Thoracic aorta (tissue), 2 donors: ENCODE measurements at regions not wholly inside any gene's neighbourhood (a gene's known extent, or its start where the extent isn't known, plus 50 kb on each side); places are given as distances from the start of the nearest gene placed in this dataset.

Source experiments
- ATAC-seq: fragments of 150-250 bp; one replicate; pipeline ENCODE4 v1.8.0; 2017; ENCODE audit warnings: low read depth; ENCODE audit not compliant: insufficient number of reproducible peaks, low FRiP score
- DNase-seq: peaks from one replicate; pipeline ENCODE4 v3.0.0-alpha.2; 2020; ENCODE audit warnings: low spot score
- H3K27ac ChIP-seq, 2 donors: fragments of 200-600 bp; sonication (generic); 1 replicate in 1 of 2; 2 replicates in 1 of 2; pipeline ENCODE4 v1.5.1; 2016; ENCODE audit warnings: mild to moderate bottlenecking in 2 of 2, moderate library complexity in 2 of 2
- H3K27me3 ChIP-seq: fragments of 200-600 bp; sonication (generic); replicated peaks from 2 replicates; pipeline ENCODE4 v1.6.0; 2016; ENCODE audit warnings: mild to moderate bottlenecking; ENCODE audit not compliant: insufficient read depth
- H3K36me3 ChIP-seq: fragments of 200-600 bp; sonication (generic); one replicate; pipeline ENCODE4 v1.5.1; 2016
- H3K4me1 ChIP-seq, 2 donors: fragments of 200-600 bp; sonication (generic); 1 replicate in 1 of 2; 2 replicates in 1 of 2; pipeline versions ENCODE4 v1.5.1 to v1.6.0; 2016; ENCODE audit warnings: low read depth in 2 of 2, mild to moderate bottlenecking in 1 of 2; ENCODE audit not compliant: control insufficient read depth in 1 of 2
- H3K4me3 ChIP-seq: fragments of 200-600 bp; sonication (generic); 2 replicates; pipeline ENCODE4 v1.5.1; 2016; ENCODE audit warnings: mild to moderate bottlenecking
- H3K9me3 ChIP-seq: fragments of 200-600 bp; sonication (generic); 2 replicates; pipeline ENCODE4 v1.5.1; 2016
- CTCF ChIP-seq: fragments of 200-600 bp; sonication (generic); IDR thresholded peaks from one replicate; pipeline ENCODE4 v1.5.1; 2019; ENCODE audit warnings: antibody characterized with exemption

- no peak for DNase-seq
- Histone ChIP-seq H3K36me3 (no peaks in the 10 kb centered on the region), H3K27ac (no peak overlapping the region), H3K9me3 (no peaks in the 10 kb centered on the region), H3K4me1 (no peaks in the 10 kb centered on the region), H3K27me3 (no peaks in the 10 kb centered on the region), H3K4me3 (no peak overlapping the region)
- no peak for ATAC-seq
- TF ChIP-seq CTCF: no peak
These were observed 545.1 kb downstream of the EFNB2 start for GRCh38 chr13:105990256-105990958.

GRCh38 chr13:105984646-105985045, 550.8 kb downstream of the EFNB2 start:
- H3K36me3 ChIP-seq: no peaks in the 10 kb centered on the region
- H3K27ac ChIP-seq: no peak overlapping the region
- H3K4me3 ChIP-seq: no peak overlapping the region
- no peaks in the 10 kb centered on the region for H3K9me3 ChIP-seq
- no peaks in the 10 kb centered on the region for H3K27me3 ChIP-seq
- no peaks in the 10 kb centered on the region for H3K4me1 ChIP-seq
- DNase-seq: no peak
- TF ChIP-seq CTCF: no peak
- ATAC-seq: no peak

DNA sequence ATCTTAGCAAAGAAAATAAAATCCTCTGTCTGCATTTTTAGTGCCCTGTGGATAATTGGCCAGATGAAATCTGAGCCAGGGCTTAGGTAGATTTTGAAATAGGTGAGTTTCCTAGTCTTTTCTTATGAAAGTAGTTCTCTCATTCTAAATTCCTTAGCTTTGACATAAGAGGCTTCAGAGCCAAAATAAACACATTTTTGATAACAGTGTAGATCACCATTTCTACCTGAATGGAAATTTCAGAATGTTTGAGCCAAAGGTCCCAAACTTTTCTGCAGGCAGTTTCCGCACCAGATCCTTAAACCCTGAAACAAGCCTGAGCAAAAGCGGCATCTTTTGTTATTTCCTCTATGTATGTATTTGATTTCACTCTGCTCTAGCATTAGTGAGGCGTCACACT, 551.2 kb downstream of the EFNB2 start:
- DNase-seq: no peak
- Histone ChIP-seq H3K4me3 (no peak overlapping the region), H3K9me3 (no peaks in the 10 kb centered on the region), H3K4me1 (no peaks in the 10 kb centered on the region), H3K36me3 (no peaks in the 10 kb centered on the region), H3K27me3 (no peaks in the 10 kb centered on the region), H3K27ac (no peak overlapping the region)
- no peak for TF ChIP-seq CTCF
- ATAC-seq: no peak

- TF ChIP-seq CTCF: no peak
- no peaks in the 10 kb centered on the region for H3K9me3 ChIP-seq
- no peaks in the 10 kb centered on the region for H3K27me3 ChIP-seq
- no peaks in the 10 kb centered on the region for H3K4me1 ChIP-seq
- ATAC-seq (no peak), DNase-seq (no peak)
- no peak overlapping the region for H3K4me3 ChIP-seq
- H3K36me3 ChIP-seq: no peaks in the 10 kb centered on the region
- H3K27ac ChIP-seq: no peak overlapping the region
These were observed 553.1 kb downstream of the EFNB2 start for GRCh38 chr13:105982219-105982930.

DNA sequence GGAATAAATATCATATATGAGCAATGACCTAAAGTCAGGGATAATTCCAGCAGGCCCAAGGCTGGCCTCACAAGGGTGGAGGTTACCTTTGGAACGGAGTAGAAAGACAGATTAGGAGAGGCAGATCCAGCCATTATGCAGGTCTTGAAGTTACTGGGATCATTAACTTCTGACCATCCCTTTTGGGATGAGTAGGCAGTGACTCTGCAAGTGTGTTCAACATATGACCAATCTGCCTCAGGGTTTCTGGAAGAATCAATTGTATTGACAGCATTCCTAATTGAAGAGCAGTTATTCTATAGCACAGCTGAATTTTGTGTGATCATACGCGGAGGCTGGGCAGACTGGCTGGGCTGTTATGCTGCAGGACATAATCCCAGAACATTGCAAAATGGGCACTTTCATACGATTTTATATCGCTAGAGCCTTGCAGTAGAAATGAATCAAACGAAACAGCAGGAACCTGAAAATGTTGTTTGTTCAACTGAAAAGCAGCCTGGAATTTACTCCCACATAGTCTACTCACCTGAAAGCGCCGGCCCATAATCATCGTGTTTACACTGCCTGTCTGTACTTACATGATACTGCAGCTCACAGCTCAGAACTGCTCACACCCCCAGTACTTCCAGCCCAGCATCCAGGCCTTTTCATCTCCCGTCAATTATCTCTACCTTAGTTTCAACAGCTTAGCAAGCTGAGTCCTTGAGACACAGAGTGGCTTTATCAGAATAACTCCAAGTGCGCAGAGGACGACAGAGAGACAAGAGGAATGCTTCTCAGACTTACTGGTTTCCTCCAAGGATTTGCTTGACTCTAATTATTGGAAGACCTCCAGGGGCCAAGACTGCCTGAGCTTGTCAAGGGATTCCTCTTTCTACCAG, 556.1 kb downstream of the EFNB2 start:
- Histone ChIP-seq H3K27me3 (no peaks in the 10 kb centered on the region), H3K9me3 (no peaks in the 10 kb centered on the region), H3K27ac (no peak overlapping the region), H3K36me3 (no peaks in the 10 kb centered on the region), H3K4me3 (no peak overlapping the region), H3K4me1 (no peaks in the 10 kb centered on the region)
- TF ChIP-seq CTCF: no peak
- ATAC-seq: no peak
- DNase-seq: no peak
